GM18858 (cell line): ENCODE measurements at regions not wholly inside any gene's neighbourhood (a gene's known extent, or its start where the extent isn't known, plus 50 kb on each side); places are given as distances from the start of the nearest gene placed in this dataset.

Experiments used
- ATAC-seq: cut with Tn5 transposase; IDR thresholded peaks from one replicate; pipeline ENCODE4 v1.9.1; 2021; ENCODE audit not compliant: unreplicated experiment

DNA sequence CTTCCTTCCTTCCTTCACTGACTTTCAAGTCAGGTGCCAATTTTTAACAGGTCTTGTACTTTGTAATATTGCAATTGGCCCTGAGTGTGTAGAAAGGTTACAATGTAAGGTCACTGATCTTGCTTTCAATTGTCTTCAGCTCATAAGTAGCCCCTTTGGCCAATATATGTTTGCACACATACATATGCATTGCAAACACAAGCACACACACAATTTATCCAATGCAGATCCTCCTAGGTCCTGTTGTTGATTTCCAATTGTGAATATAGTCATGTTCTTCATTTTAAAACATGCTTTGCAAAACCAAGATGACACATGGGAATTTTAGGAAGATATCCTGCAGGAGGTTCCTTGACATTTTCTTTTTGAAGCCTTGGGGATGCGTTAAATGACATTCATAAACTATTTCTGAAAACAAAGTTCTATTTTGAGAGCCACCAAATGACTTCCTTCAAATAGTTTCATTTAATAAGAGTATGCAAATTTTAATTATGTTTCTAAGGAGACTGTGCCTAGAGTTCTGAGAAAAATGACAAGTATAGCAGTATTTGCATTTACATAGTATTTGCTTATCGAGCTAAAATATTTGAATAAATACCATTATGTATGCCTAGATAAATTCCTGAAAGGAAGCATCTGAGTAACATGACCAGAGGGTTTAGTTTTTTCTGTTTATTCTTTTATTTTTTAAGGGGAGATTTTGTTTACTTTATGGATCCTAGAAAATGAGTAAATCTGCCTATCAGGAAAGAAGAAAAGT is 117.1 kb upstream of the TMEFF2 start:
- no peak for ATAC-seq

DNA sequence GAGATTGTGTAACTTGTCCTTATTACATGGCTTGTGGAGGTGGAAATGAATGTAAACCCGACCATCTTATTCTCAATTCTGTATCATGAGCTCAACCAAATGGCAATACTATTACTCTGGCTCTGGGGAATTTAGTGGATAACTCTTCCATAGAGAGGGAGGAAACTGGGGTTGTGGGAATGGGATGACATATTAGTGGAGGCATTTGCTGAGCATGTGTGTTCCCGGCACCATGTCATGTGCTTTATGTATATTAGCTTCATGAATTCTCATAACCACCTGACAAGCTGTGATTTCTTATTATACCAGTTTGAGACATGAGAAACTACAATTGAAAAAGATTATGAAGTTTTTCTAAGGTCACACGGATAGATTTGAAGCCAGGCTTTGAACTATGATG is 112.8 kb upstream of the TMEFF2 start:
- ATAC-seq = no peak

DNA sequence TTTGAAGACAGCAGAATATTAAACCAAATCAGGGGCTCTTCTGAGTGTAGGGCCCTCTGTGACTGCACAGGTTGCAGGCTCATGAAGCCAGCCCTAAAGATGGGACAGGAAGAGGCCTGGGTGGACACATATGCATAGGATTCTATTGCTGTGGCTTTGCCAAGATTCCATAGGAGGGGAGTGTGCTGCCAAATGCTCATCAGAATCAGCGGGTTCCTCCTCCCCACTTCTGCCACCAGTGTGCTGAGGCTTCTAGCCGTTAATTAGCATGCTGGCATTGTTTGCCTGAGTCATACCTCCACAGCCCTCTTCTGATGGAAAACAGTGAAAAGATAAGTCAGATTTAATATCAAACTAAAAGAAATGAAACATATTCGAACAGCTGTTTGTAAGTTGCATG is 103.9 kb upstream of the TMEFF2 start:
- ATAC-seq = no peak

DNA sequence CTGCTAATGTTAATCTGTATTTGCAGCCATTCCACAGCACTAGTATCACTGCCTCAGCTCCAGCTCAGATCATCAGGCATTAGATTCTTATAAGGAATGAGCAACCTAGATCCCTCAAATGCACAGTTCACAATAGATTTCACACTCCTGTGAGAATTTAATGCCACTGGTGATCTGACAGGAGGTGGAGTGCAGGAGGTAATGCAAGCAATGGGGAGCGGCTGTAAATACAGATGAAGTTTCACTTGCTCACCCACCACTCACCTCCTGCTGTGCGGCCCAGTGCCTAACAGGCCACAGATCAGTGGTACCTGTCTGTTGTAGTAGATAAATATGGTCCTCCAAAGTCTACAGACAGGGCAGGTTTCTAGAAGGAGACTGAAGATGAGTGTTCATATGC is 97.7 kb upstream of the TMEFF2 start:
- ATAC-seq = no peak

DNA sequence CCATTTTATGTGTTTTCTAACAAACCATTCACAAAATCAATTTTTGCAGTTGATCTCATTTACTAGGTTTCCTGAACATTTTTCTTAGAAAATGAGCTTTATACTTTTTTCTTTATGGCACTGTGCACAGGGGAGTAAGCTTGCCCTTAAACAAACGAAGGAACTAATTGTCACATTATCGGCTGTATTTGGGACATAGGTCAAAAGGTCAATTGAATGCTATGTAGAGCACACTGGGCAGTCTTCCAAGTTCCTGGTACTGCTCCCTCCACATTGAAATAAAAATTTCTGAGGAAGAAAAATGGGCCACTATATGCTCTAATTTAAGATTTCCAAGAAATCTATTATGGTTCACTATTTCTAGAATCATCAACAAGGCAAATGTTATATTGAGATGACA is 93.6 kb upstream of the TMEFF2 start:
- ATAC-seq = no peak

DNA sequence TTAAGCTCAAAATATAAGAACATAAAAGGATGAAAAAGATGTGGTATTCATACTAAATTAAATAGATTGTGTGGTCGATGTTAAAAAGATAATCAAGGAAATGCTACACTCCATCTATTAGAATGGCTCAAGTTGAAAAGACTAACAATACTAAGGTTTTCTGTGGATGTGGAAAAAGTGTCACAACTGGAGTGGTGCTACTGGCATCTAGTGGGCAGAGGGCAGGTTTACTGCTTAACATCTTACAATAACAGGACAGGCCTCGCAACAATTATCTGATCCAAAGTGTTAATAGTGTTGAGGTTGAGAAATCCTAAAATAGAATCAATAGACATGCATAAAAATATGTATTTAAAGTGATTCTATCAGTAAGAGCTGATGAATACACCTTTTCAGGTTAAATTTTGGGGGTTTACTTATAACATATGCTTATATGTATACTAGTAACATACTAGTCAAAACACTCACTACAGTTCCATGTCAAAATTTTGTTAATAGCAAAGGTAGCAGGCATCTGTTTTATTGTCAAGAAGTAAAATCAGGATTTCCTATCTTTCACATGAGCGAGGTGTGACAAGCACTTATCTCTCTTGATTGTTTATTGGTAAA is 91.5 kb upstream of the TMEFF2 start:
- no peak for ATAC-seq

DNA sequence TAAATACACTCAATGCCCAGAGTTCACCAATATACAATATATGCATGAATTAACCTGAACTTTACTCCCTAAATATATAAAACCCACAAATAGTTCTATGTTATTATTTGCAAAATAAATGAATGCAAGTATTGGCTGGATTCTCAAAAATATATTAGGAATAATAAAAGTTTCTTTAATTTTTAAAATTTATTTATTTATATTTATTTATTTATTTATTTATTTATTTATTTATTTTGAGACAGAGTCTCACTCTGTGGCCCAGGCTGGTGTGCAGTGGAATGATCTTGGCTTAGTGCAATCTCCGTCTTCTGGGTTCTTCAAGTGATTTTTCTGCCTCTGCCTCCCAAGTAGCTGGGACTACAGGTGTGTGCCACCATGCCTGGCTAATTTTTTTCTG is 88.7 kb upstream of the TMEFF2 start:
- no peak for ATAC-seq

DNA sequence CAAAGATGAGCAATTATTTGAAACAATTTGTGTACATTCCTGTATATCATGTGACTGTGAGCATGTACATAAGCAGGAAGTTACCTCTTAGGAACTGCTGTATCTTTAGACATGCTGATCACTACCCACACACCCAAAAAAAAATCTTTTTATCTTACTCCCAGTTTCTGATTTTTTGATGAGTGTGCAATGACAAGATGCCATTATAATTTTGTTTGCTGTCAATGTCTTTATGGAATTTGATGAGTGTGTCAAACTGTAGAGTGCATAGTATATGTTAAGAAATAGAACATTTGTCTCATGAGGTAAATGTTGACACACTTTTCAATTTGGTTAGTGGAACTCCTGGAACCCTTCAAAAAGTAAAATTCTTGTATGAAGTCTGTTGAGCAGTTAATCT is 84.0 kb upstream of the TMEFF2 start:
- no peak for ATAC-seq

DNA sequence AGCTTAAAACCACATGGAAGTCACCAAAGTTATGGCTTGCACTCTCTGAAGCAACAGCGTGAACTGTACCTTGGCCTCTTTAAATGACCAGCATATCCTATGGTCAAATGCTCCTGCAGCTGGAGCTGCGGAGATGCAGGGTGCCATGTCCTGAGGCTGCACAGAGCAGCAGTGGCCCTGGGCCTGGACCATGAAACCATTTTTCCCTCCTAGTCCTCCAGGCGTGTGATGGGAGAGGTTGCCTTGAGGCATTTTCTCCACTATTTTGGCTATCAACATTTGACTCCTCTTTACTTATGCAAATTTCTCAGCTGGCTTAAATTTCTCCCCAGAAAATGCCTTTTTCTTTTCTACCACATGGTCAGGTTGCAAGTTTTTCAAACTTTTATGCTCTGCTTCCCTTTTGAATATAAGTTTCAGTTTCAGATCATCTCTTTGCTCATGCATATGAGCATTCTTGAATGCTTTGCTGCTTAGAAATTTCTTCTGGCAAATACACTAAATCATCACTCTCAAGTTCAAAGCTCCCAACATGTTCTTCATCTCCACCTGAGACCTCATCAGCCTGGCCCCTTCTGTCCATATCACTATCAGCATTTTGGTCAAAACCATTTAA is 82.9 kb upstream of the TMEFF2 start:
- ATAC-seq = no peak

DNA sequence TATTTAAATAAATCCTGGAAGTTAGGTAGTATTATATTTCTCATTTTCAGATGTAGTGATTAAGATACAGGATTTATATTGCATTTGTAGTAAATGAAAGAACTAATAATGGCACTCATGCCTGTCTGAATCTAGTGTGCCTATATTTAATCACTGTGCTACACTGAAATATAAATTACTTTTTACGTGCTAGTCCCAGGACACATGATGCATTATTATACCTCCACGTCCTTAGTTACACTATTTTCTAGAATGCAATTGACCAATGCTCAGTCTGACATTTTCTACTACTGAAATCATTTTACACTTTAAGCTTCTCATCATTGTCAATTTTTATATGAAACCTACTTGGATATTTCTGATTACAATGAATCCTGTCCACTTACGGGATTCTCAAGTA is 80.9 kb upstream of the TMEFF2 start:
- ATAC-seq = no peak

DNA sequence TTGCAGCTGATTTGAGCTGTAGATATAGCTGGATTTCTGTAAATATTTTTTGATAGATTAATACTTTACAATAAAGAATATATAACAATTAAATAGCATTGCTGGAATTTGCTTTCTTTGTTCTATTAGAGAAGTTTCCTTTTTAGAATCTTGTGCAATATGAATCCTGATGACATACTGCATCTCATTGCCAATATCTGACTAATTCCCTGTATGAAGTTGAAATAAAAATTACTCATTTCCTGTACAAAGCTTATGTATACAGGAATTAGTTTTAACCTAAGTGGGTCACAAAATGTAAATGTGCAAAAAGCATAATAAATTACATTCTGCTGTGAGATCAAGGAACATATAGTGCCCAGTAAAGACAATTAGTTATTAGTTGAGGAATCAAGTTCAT is 72.8 kb upstream of the TMEFF2 start:
- no peak for ATAC-seq

DNA sequence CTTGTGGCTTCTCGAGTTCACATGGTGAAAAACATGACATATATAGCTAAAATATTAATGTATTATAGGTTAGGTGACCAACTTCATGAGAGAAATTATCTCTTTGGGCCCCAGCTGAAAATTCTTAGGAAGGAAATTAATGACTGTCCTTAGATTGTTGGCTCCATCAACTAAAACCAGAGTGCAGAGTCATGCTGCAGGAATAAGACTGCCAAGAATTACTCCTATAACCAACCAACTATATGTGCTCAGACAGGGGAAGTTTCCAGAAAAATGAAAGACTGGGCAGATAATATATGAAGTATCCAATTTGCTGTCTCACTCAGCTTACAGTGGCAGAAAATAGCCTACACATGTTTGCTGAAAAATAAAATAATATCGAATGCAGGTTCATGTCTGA is 71.0 kb upstream of the TMEFF2 start:
- no peak for ATAC-seq

DNA sequence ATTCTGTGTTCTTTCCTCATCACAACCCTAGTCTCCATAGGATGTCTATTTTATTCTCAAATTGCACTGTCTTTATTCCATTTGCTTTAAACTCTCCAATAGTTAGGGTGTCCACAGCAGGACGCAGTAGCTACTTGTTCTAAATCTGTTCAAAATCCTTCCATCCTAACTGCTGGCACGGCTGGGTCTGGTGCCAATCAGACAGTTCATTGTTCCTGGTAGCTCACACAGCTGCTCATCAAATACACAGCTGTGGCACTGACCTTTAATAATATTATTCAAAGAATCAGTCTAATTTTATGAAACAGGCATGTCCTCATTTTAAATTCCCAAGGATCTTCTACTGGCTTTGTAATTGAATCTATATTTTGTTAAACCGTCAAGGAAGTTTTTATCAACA is 59.7 kb upstream of the TMEFF2 start:
- ATAC-seq = no peak

DNA sequence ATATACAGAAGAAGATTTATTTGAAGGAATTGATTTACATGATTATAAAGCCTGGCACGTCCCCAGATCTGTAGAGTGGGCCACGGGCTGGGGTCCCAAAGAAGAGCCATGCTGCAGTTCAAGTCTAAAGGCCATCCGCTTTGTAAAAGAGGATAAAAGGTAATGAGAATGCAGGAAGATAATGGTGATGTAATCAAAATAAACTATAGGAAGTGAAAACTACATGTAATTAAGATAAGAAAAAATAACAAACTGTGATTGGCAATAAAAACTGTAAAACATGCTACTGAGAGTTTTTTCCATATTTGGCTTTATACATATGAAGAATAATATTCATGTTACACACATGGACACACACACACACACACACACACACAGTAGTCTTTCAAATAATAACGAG is 59.0 kb upstream of the TMEFF2 start:
- no peak for ATAC-seq

DNA sequence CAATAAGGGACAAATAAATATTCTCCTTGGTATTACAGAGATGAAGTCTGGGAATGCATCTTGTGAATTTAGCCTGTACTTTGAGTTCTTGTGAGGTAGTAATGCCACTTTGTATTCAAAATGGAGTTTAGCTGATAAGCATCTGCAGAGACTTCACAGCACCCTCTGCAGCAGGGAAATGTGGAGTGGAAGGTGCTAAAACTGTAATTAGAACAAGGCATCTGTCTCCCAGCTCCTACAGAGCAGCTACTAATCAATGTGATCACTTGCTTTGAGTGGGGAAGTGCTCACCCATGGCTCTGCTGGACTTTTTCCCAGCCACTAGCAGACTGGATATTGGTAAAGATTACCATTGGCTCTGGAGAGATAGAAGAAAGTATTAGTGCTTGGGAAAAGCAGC is 56.2 kb upstream of the TMEFF2 start:
- ATAC-seq = no peak

DNA sequence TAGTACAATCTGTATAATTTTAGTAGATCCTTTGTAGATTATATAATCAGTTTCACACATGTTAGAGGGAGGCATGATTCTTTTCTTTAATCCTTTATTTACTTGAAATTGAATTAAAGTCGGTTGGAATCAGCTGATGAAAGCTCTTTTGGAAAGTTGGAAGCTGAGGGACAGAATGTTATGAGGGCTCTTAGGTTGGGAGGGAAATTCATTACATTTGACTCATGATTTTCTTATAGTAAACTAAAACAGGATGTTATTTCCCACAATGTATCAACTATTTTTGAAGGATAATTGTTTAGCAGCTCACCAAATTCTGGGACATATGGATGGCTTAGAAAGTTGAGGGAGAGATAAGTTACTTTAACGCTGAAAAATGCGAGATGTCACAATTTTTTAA is 52.7 kb upstream of the TMEFF2 start:
- ATAC-seq = no peak

DNA sequence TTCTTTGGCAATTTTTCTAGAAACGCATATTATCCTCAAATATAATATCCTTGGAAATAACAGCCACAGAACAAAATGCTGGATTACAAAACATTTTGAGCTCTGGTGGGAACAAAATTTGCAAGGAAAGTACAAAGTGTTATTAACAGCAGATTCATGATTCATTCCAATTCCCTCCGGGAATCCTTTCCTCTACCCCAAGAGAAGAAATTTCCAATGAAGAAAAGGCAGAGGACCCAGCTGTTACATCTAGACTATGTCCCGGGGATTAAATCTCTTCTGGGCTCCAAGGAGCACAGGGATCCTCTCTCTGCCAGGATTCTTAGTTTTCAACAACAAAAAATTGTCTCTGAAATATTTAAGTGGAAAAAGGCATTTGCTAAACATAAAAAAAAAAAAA is 51.6 kb upstream of the TMEFF2 start:
- no peak for ATAC-seq

DNA sequence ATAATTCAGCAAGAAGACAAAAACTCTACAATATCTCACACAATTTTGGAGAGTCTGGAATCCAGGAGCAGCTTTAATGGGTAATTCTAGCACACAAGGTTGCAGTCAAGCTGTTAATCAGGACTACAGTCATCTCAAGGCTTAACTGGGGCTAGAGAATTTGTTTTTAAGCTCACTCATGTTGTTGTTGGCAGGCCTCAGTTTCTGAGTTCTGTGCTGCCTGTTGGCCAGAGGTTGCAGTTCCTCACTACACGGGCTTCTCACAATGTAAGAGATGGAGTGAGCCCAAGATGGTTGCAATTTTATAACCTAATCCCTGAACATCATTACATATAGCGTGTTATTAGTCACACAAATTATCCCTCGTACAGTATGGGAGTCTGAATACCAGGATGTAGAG is 50.6 kb upstream of the TMEFF2 start:
- no peak for ATAC-seq
